Vagina (tissue), 2 donors: ENCODE measurements at regions not wholly inside any gene's neighbourhood (a gene's known extent, or its start where the extent isn't known, plus 50 kb on each side); places are given as distances from the start of the nearest gene placed in this dataset.

Source experiments
- POLR2A ChIP-seq, 2 donors: fragments of 450-650 bp; IDR thresholded peaks; one replicate each; pipeline ENCODE4 v1.6.1; 2017; ENCODE audit warnings: antibody characterized with exemption in 2 of 2, mild to moderate bottlenecking in 2 of 2, moderate library complexity in 2 of 2
- TF ChIP-seq, protein P1 (sequence below), 3 experiments: fragments of 450-650 bp in 2 of 3; fragments of 200-600 bp in 1 of 3; sonication (generic) in 1 of 3; IDR thresholded peaks; one replicate each; pipeline ENCODE4 v1.5.1; 2017 to 2019; ENCODE audit warnings: antibody characterized with exemption in 3 of 3, mild to moderate bottlenecking in 2 of 3, moderate library complexity in 2 of 3

- TF ChIP-seq, protein P1, sequence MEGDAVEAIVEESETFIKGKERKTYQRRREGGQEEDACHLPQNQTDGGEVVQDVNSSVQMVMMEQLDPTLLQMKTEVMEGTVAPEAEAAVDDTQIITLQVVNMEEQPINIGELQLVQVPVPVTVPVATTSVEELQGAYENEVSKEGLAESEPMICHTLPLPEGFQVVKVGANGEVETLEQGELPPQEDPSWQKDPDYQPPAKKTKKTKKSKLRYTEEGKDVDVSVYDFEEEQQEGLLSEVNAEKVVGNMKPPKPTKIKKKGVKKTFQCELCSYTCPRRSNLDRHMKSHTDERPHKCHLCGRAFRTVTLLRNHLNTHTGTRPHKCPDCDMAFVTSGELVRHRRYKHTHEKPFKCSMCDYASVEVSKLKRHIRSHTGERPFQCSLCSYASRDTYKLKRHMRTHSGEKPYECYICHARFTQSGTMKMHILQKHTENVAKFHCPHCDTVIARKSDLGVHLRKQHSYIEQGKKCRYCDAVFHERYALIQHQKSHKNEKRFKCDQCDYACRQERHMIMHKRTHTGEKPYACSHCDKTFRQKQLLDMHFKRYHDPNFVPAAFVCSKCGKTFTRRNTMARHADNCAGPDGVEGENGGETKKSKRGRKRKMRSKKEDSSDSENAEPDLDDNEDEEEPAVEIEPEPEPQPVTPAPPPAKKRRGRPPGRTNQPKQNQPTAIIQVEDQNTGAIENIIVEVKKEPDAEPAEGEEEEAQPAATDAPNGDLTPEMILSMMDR (IDR thresholded peaks at IDR 0.05) = no peak
- TF ChIP-seq POLR2A (IDR thresholded peaks at IDR 0.05) = no peak
Observed at GRCh38 chrX:39873117-39873516, 224.6 kb downstream of the BCOR start.
